ENCODE measurements at regions not wholly inside any gene's neighbourhood (a gene's known extent, or its start where the extent isn't known, plus 50 kb on each side); places are given as distances from the start of the nearest gene placed in this dataset.

GRCh38 chr9:124118894-124119293 is 107.3 kb downstream of the LHX2 start:
- TF ChIP-seq CTCF (IDR thresholded peaks at IDR 0.05; ENCODE audit: poor library complexity), result no peak
- no peak for TF ChIP-seq EZH2 (IDR thresholded peaks at IDR 0.05; ENCODE audit: borderline replicate concordance)
